GM06990 (cell line): ENCODE measurements at regions not wholly inside any gene's neighbourhood (a gene's known extent, or its start where the extent isn't known, plus 50 kb on each side); places are given as distances from the start of the nearest gene placed in this dataset.
"Not testable (repeated sequence)": the region's sequence is repeated elsewhere in the genome, so short reads cannot be mapped to it uniquely, and the experiment has no call there.

ENCODE experiments used
- DNase-seq: peaks from one replicate; pipeline ENCODE4 v3.0.0-alpha.2; 2011; ENCODE audit not compliant: insufficient read length; ENCODE audit errors: extremely low read depth
- H3K27me3 ChIP-seq: replicated peaks from 2 replicates; pipeline ENCODE4 v1.6.0; 2011; ENCODE audit warnings: low read length; ENCODE audit not compliant: control insufficient read depth, insufficient read depth
- H3K36me3 ChIP-seq: 2 replicates; pipeline ENCODE4 v1.5.1; 2011; ENCODE audit warnings: low read length; ENCODE audit not compliant: control insufficient read depth, insufficient read depth
- H3K4me3 ChIP-seq: replicated peaks from 2 replicates; pipeline ENCODE4 v1.5.1; 2011; ENCODE audit warnings: low read depth, mild to moderate bottlenecking, control low read depth, low read length
- CTCF ChIP-seq: IDR thresholded peaks from 2 replicates; pipeline ENCODE4 v1.5.1; 2011; ENCODE audit warnings: low read length, control low read depth, mild to moderate bottlenecking, inconsistent platforms; ENCODE audit not compliant: insufficient read depth, poor library complexity, severe bottlenecking

GRCh38 chr1:145553795-145554194, 54.0 kb upstream of the GPR89A start:
- not testable (repeated sequence) for H3K4me3 ChIP-seq, H3K27me3 ChIP-seq, H3K36me3 ChIP-seq, DNase-seq

- no peak overlapping the region for H3K4me3 ChIP-seq
Observed at GRCh38 chr1:145545055-145545454, 62.7 kb upstream of the GPR89A start.

GRCh38 chr1:145541685-145542084, 66.1 kb upstream of the GPR89A start:
- H3K27me3 ChIP-seq, DNase-seq, H3K4me3 ChIP-seq, H3K36me3 ChIP-seq: not testable (repeated sequence)

More at GRCh38 chr1:145545055-145545454, 62.7 kb upstream of the GPR89A start:
- H3K27me3 ChIP-seq = no peaks in the 10 kb centered on the region
- DNase-seq = no peak
- TF ChIP-seq CTCF = no peak
- H3K36me3 ChIP-seq = no peaks in the 10 kb centered on the region

- H3K36me3 ChIP-seq, H3K4me3 ChIP-seq: not testable (repeated sequence)
Observed at GRCh38 chr1:145541246-145541645, 66.5 kb upstream of the GPR89A start.

GRCh38 chr1:145538118-145538882, 69.5 kb upstream of the GPR89A start:
- H3K4me3 ChIP-seq, DNase-seq, H3K36me3 ChIP-seq, H3K27me3 ChIP-seq: not testable (repeated sequence)

More at GRCh38 chr1:145541246-145541645, 66.5 kb upstream of the GPR89A start:
- DNase-seq, H3K27me3 ChIP-seq: not testable (repeated sequence)

- DNase-seq, H3K27me3 ChIP-seq, H3K4me3 ChIP-seq, H3K36me3 ChIP-seq: not testable (repeated sequence)
Observed at GRCh38 chr1:145537003-145537402, 70.8 kb upstream of the GPR89A start.

- not testable (repeated sequence) for DNase-seq, H3K36me3 ChIP-seq
Observed at GRCh38 chr1:145535461-145535860, 72.3 kb upstream of the GPR89A start.

GRCh38 chr1:145528068-145528564, 79.7 kb upstream of the GPR89A start:
- not testable (repeated sequence) for H3K4me3 ChIP-seq, DNase-seq, H3K36me3 ChIP-seq

More at GRCh38 chr1:145535461-145535860, 72.3 kb upstream of the GPR89A start:
- not testable (repeated sequence) for H3K4me3 ChIP-seq, H3K27me3 ChIP-seq

GRCh38 chr1:145520159-145520558, 87.6 kb upstream of the GPR89A start:
- not testable (repeated sequence) for H3K36me3 ChIP-seq, DNase-seq, H3K27me3 ChIP-seq, H3K4me3 ChIP-seq

More at GRCh38 chr1:145528068-145528564, 79.7 kb upstream of the GPR89A start:
- H3K27me3 ChIP-seq = not testable (repeated sequence)

- H3K4me3 ChIP-seq, H3K27me3 ChIP-seq, H3K36me3 ChIP-seq, DNase-seq: not testable (repeated sequence)
Observed at GRCh38 chr1:145519302-145519701, 88.5 kb upstream of the GPR89A start.

GRCh38 chr1:145513017-145513416, 87.6 kb upstream of the NBPF20 start:
- H3K4me3 ChIP-seq, H3K27me3 ChIP-seq, DNase-seq, H3K36me3 ChIP-seq: not testable (repeated sequence)

- H3K36me3 ChIP-seq, DNase-seq, H3K27me3 ChIP-seq, H3K4me3 ChIP-seq: not testable (repeated sequence)
Observed at GRCh38 chr1:145508053-145508452, 82.7 kb upstream of the NBPF20 start.

- H3K36me3 ChIP-seq, H3K4me3 ChIP-seq, H3K27me3 ChIP-seq, DNase-seq: not testable (repeated sequence)
Observed at GRCh38 chr1:145505663-145506647, 80.6 kb upstream of the NBPF20 start.
